H9 (cell line): ENCODE measurements at regions not wholly inside any gene's neighbourhood (a gene's known extent, or its start where the extent isn't known, plus 50 kb on each side); places are given as distances from the start of the nearest gene placed in this dataset.
A peak's percentile ranks its signal among the peaks of the same experiment; 100 is the strongest.

Experiments
- DNase-seq: peaks from one replicate; pipeline ENCODE4 v3.0.0-alpha.2; 2017
- H2AFZ ChIP-seq: one replicate; pipeline ENCODE4 v1.6.1; 2013; ENCODE audit warnings: mild to moderate bottlenecking, low read length, control low read depth, moderate library complexity
- H2AK5ac ChIP-seq: 2 replicates; pipeline ENCODE4 v1.6.1; 2013; ENCODE audit warnings: low read length, control low read depth, mixed read lengths; ENCODE audit not compliant: insufficient read length
- H2BK120ac ChIP-seq: one replicate; pipeline ENCODE4 v1.6.1; 2013; ENCODE audit warnings: low read depth, mild to moderate bottlenecking, low read length, control low read depth, inconsistent platforms; ENCODE audit not compliant: poor library complexity, severe bottlenecking
- H2BK12ac ChIP-seq: 2 replicates; pipeline ENCODE4 v1.6.1; 2013; ENCODE audit warnings: low read length, control low read depth, mixed read lengths, low read depth; ENCODE audit not compliant: insufficient read length
- H2BK15ac ChIP-seq: 2 replicates; pipeline ENCODE4 v1.6.1; 2013; ENCODE audit warnings: low read depth, low read length, control low read depth
- H2BK20ac ChIP-seq: one replicate; pipeline ENCODE4 v1.6.1; 2013; ENCODE audit warnings: low read depth, mild to moderate bottlenecking, low read length, control low read depth, inconsistent platforms; ENCODE audit not compliant: poor library complexity, severe bottlenecking
- H2BK5ac ChIP-seq: 2 replicates; pipeline ENCODE4 v1.6.1; 2013; ENCODE audit warnings: low read length, control low read depth, mixed read lengths; ENCODE audit not compliant: insufficient read length
- H3K14ac ChIP-seq: 2 replicates; pipeline ENCODE4 v1.6.1; 2013; ENCODE audit warnings: low read length, control low read depth; ENCODE audit not compliant: insufficient read depth
- H3K18ac ChIP-seq: 2 replicates; pipeline ENCODE4 v1.6.1; 2013; ENCODE audit warnings: low read depth, mild to moderate bottlenecking, mixed read lengths, low read length, control low read depth; ENCODE audit not compliant: insufficient read length
- H3K23ac ChIP-seq: 2 replicates; pipeline ENCODE4 v1.6.1; 2013; ENCODE audit warnings: low read length, control low read depth, mixed read lengths, low read depth; ENCODE audit not compliant: insufficient read length
- H3K23me2 ChIP-seq: 2 replicates; pipeline ENCODE4 v1.6.1; 2013; ENCODE audit warnings: low read depth, mild to moderate bottlenecking, mixed read lengths, low read length, control low read depth; ENCODE audit not compliant: insufficient read length, poor library complexity, severe bottlenecking
- H3K27ac ChIP-seq: 2 replicates; pipeline ENCODE4 v1.5.1; 2013; ENCODE audit warnings: low read length, control low read depth, mixed read lengths, low read depth; ENCODE audit not compliant: insufficient read length
- H3K27me3 ChIP-seq: 2 replicates; pipeline ENCODE4 v1.6.1; 2013; ENCODE audit warnings: low read length, control low read depth, inconsistent platforms; ENCODE audit not compliant: insufficient read depth
- H3K4ac ChIP-seq: 2 replicates; pipeline ENCODE4 v1.6.1; 2013; ENCODE audit warnings: low read depth, mild to moderate bottlenecking, control low read depth, inconsistent platforms, low read length, moderate library complexity
- H3K4me1 ChIP-seq: 2 replicates; pipeline ENCODE4 v1.6.1; 2013; ENCODE audit warnings: low read length, control low read depth, inconsistent platforms; ENCODE audit not compliant: insufficient read depth
- H3K4me2 ChIP-seq: 2 replicates; pipeline ENCODE4 v1.6.1; 2013; ENCODE audit warnings: low read length, control low read depth, mixed read lengths; ENCODE audit not compliant: insufficient read length, insufficient read depth
- H3K56ac ChIP-seq: 2 replicates; pipeline ENCODE4 v1.6.1; 2013; ENCODE audit warnings: low read depth, mild to moderate bottlenecking, mixed read lengths, low read length, control low read depth; ENCODE audit not compliant: insufficient read length
- H3K79me1 ChIP-seq: 2 replicates; pipeline ENCODE4 v1.6.1; 2013; ENCODE audit warnings: low read depth, mild to moderate bottlenecking, moderate library complexity, low read length, control low read depth, inconsistent platforms; ENCODE audit not compliant: insufficient read depth, poor library complexity, severe bottlenecking
- H3K79me2 ChIP-seq: 2 replicates; pipeline ENCODE4 v1.6.1; 2013; ENCODE audit warnings: low read length, control low read depth, inconsistent platforms; ENCODE audit not compliant: insufficient read depth
- H3K9ac ChIP-seq: 2 replicates; pipeline ENCODE4 v1.6.1; 2013; ENCODE audit warnings: low read length, control low read depth, mixed read lengths; ENCODE audit not compliant: insufficient read length; ENCODE audit errors: extremely low read depth
- H3K9me3 ChIP-seq: one replicate; pipeline ENCODE4 v1.6.1; 2013; ENCODE audit warnings: low read depth, low read length, inconsistent platforms; ENCODE audit not compliant: control insufficient read depth
- H3T11ph ChIP-seq: one replicate; pipeline ENCODE4 v1.6.1; 2013; ENCODE audit warnings: mild to moderate bottlenecking, low read length, control low read depth, inconsistent platforms
- H4K20me1 ChIP-seq: one replicate; pipeline ENCODE4 v1.6.1; 2013; ENCODE audit not compliant: control insufficient read depth, insufficient read length, insufficient read depth
- H4K5ac ChIP-seq: 2 replicates; pipeline ENCODE4 v1.6.1; 2013; ENCODE audit warnings: low read depth, mild to moderate bottlenecking, mixed read lengths, low read length, control low read depth; ENCODE audit not compliant: insufficient read length
- H4K8ac ChIP-seq: replicated peaks from 2 replicates; pipeline ENCODE4 v1.6.1; 2013; ENCODE audit warnings: low read length, control low read depth, mixed read lengths, low read depth; ENCODE audit not compliant: insufficient read length
- H4K91ac ChIP-seq: 2 replicates; pipeline ENCODE4 v1.6.1; 2013; ENCODE audit warnings: low read depth, mild to moderate bottlenecking, moderate library complexity, mixed read lengths, low read length, control low read depth; ENCODE audit not compliant: insufficient read length
- H3K27ac Mint-ChIP-seq, 3 experiments: 2 replicates in 2 of 3; 3 replicates in 1 of 3; pipeline ENCODE4 v1.8.0; 2020 to 2021; ENCODE audit warnings: mixed read lengths in 3 of 3, mild to moderate bottlenecking in 1 of 3, moderate library complexity in 1 of 3
- H3K27me3 Mint-ChIP-seq: 2 replicates; pipeline ENCODE4 v1.8.0; 2021; ENCODE audit warnings: low read depth, mild to moderate bottlenecking, moderate library complexity, mixed read lengths
- H3K36me3 Mint-ChIP-seq, 3 experiments: 2 replicates in 2 of 3; 3 replicates in 1 of 3; pipeline ENCODE4 v1.8.0; 2020 to 2021; ENCODE audit warnings: low read depth in 3 of 3, mixed read lengths in 3 of 3; ENCODE audit not compliant: insufficient read depth in 1 of 3
- H3K4me1 Mint-ChIP-seq, 2 experiments: 2 replicates each; pipeline ENCODE4 v1.8.0; 2020; ENCODE audit warnings: mixed read lengths in 2 of 2
- H3K4me3 Mint-ChIP-seq, 2 experiments: 2 replicates in 1 of 2; 3 replicates in 1 of 2; pipeline ENCODE4 v1.8.0; 2020 to 2021; ENCODE audit warnings: mild to moderate bottlenecking in 2 of 2, mixed read lengths in 2 of 2, moderate library complexity in 1 of 2
- H3K9me3 Mint-ChIP-seq, 2 experiments: 2 replicates in 1 of 2; 3 replicates in 1 of 2; pipeline ENCODE4 v1.8.0; 2020; ENCODE audit warnings: mild to moderate bottlenecking in 2 of 2, mixed read lengths in 2 of 2, moderate library complexity in 1 of 2
- CTCF ChIP-seq: fragments of 200-600 bp; sonication (generic); conservative IDR thresholded peaks from 3 replicates; pipeline ENCODE4 v1.8.0; 2021; ENCODE audit warnings: antibody characterized with exemption, mild to moderate bottlenecking
- WGBS: extraction: QIAGEN DNeasy Blood & Tissue Kit; methylation state at CpG from one replicate; pipeline ENCODE4 v1.1.7; 2013; ENCODE audit warnings: missing lambda C conversion rate, low lambda C conversion rate, mixed read lengths; ENCODE audit not compliant: insufficient read length; ENCODE audit errors: extremely low coverage; 5-methylcytosine and 5-hydroxymethylcytosine counted together

- Histone ChIP-seq H4K91ac (no peak overlapping the region), H3K9ac (no peak overlapping the region), H2BK12ac (no peak overlapping the region), H3K27ac (no peak overlapping the region), H3T11ph (no peak overlapping the region), H4K20me1 (no peaks in the 10 kb centered on the region), H2BK120ac (no peak overlapping the region), H2AFZ (no peak overlapping the region), H3K23me2 (no peaks in the 10 kb centered on the region), H4K8ac (no peak overlapping the region), H2BK15ac (no peak overlapping the region), H3K27me3 (no peaks in the 10 kb centered on the region), H3K9me3 (no peaks in the 10 kb centered on the region), H2AK5ac (no peak overlapping the region), H4K5ac (no peak overlapping the region), H3K56ac (no peak overlapping the region), H3K4ac (no peak overlapping the region), H2BK20ac (no peak overlapping the region), H3K4me2 (no peak overlapping the region), H3K23ac (no peak overlapping the region), H2BK5ac (no peak overlapping the region), H3K4me1 (no peaks in the 10 kb centered on the region), H3K14ac (no peak overlapping the region), H3K18ac (no peak overlapping the region), H3K79me1 (no peaks in the 10 kb centered on the region), H3K79me2 (no peaks in the 10 kb centered on the region)
- no CpG with 5 or more reads among the region's 9 CpGs for WGBS
- Mint-ChIP-seq H3K9me3 (peaks cover 3 to 13% of the 10 kb centered on the region in 2 experiments; a peak in 3 of 5 replicates), H3K4me3 (no peak overlapping the region), H3K36me3 (no peaks in the 10 kb centered on the region), H3K27ac (peak overlapping the region in 1 of 3 experiments; percentile 65; a peak in 1 of 7 replicates), H3K27me3 (no peaks in the 10 kb centered on the region; the same call in 1 of the 2 replicates), H3K4me1 (no peaks in the 10 kb centered on the region)
- no peak for DNase-seq
- no peak for TF ChIP-seq CTCF
Measured at GRCh38 chr7:65453341-65454030, 79.8 kb downstream of the ZNF92 start.
